Endothelial cell of umbilical vein (primary cell): ENCODE measurements at regions not wholly inside any gene's neighbourhood (a gene's known extent, or its start where the extent isn't known, plus 50 kb on each side); places are given as distances from the start of the nearest gene placed in this dataset.

ENCODE experiments used
- CTCF ChIP-seq, 2 donors: IDR thresholded peaks; 1 replicate in 1 of 2; 2 replicates in 1 of 2; pipeline ENCODE4 v1.5.1; 2011; ENCODE audit warnings: low read length in 2 of 2, mild to moderate bottlenecking in 2 of 2, moderate library complexity in 2 of 2, control low read depth in 1 of 2, inconsistent platforms in 1 of 2, low read depth in 1 of 2; ENCODE audit not compliant: insufficient read depth in 1 of 2; ENCODE audit errors: extremely low read depth in 1 of 2
- FOS ChIP-seq: IDR thresholded peaks from 2 replicates; pipeline ENCODE4 v1.6.1; 2011; ENCODE audit warnings: mild to moderate bottlenecking, low read length, moderate library complexity, borderline replicate concordance; ENCODE audit not compliant: insufficient read depth
- GATA2 ChIP-seq: IDR thresholded peaks from 2 replicates; pipeline ENCODE4 v1.7.0; 2011; ENCODE audit warnings: low read depth, mild to moderate bottlenecking, moderate library complexity, mixed read lengths, low read length; ENCODE audit not compliant: insufficient read length, insufficient read depth
- JUN ChIP-seq: IDR thresholded peaks from 2 replicates; pipeline ENCODE4 v1.6.1; 2011; ENCODE audit warnings: borderline replicate concordance, low read depth; ENCODE audit not compliant: insufficient read length, insufficient read depth
- MAX ChIP-seq: IDR thresholded peaks from 2 replicates; pipeline ENCODE4 v1.6.1; 2011; ENCODE audit not compliant: insufficient read depth, insufficient read length
- MYC ChIP-seq: IDR thresholded peaks from one replicate; pipeline ENCODE4 v1.6.1; 2011; ENCODE audit warnings: mild to moderate bottlenecking, low read depth, low read length
- POLR2A ChIP-seq: IDR thresholded peaks from 2 replicates; pipeline ENCODE4 v1.6.1; 2012; ENCODE audit warnings: low read depth, mild to moderate bottlenecking, control low read depth, low read length
- POLR2AphosphoS5 ChIP-seq: IDR thresholded peaks from 2 replicates; pipeline ENCODE4 v1.6.1; 2012; ENCODE audit warnings: low read depth, mild to moderate bottlenecking, control low read depth, low read length, moderate library complexity; ENCODE audit not compliant: insufficient read depth

GRCh38 chr2:123154195-123154594 is 870.9 kb upstream of the CNTNAP5 start:
- no peak for TF ChIP-seq CTCF (IDR thresholded peaks at IDR 0.05; ENCODE audit: extremely low read depth in 1 of 2, insufficient read depth in 1 of 2, low read depth in 1 of 2, low read length in 2 of 2)
- TF ChIP-seq GATA2 = no peak
- TF ChIP-seq POLR2A = no peak
- TF ChIP-seq MYC = no peak
- no peak for TF ChIP-seq POLR2AphosphoS5
- TF ChIP-seq MAX = no peak
- no peak for TF ChIP-seq JUN
- TF ChIP-seq FOS = no peak
